Muscle of back (tissue), 3 donors: ENCODE measurements at regions not wholly inside any gene's neighbourhood (a gene's known extent, or its start where the extent isn't known, plus 50 kb on each side); places are given as distances from the start of the nearest gene placed in this dataset.
"Not testable (repeated sequence)": the region's sequence is repeated elsewhere in the genome, so short reads cannot be mapped to it uniquely, and the experiment has no call there.

ENCODE experiments used
- DNase-seq, 3 donors: peaks; one replicate each; pipeline versions ENCODE4 v3.0.0 to v3.0.0-alpha.2; 2013

DNA sequence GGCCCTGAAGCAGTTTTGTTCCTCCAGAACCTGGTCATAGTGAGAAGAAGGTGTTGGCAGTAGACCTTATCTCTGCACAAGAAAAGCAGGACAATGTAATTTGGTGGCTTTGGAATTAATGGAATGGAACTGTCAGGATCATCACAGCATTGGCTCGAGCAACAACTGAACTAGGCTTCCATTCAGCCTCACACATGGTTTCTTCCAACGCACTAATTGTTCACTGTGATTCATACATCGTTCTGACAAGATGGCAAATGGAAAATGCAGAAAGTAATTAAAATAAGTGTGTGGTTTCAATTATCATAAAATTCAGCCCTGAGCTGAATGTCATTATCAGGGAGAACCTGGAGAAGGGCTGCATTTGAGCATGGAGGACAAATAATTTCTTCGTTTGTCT, 80.6 kb downstream of the MFSD1 start:
- no peak for DNase-seq

DNA sequence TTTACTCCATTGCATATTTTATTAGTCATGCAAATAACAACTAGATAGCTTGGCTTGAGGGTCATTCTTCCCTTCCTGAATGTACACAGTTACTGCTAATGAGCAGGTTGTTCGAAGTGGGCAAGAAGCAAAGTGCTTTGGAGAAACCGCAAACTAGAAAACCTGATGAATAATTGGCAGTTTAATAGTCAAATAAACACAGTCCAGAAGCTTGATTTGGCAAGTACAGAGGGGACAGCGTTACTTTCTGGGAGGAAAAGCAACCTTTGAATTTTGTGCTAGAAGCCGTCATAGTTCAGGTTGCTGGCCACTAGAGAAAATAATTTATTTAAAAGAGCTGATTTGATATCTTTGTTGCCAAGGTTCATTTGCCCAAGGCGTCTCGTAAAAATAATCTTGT, 94.9 kb downstream of the MFSD1 start:
- DNase-seq: no peak

DNA sequence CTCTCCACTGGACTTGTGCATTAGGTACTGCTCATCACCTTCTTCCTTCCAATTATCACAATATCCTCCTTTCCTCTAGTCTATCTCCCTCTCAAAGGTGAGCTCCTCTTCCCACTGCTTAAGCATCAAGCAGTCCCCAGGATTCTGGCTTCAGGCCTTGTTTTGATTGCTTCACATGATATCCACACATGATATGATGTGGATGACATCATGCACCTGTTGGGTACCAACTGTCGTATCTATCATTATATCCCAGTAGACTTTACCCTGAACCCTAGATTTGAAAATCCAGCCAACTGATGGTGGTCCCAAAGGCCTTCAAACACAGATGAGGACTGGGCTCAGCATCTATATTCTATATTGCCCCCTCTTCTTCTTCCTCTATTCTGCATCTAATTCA, 104.9 kb downstream of the MFSD1 start:
- no peak for DNase-seq

DNA sequence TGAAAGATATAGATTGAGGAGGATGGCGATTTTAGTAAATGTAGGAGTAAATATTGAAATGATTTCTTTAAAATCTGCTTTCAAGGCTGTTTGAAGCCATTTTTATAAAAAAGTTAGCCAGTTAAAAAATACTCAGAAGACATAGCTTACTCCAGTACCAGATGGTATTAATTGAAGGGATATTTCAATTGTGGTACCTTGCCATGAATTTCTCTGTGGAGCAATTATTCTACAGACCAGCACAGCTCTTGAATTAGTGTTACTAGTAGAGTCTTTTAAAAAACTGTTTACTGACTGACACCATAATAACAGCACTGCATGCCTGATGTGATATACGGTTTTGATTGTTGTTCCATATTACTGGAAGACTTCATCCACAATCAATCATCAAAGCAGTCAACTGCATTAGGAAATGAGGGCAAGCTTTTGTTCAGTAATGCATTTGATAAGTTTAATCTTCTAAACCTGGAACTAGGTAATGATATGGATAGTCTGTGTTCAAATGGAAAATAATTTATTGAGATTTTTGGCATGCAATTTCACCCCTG, 106.4 kb downstream of the MFSD1 start:
- peak in 1 of 3 donors; percentile 22 for DNase-seq

DNA sequence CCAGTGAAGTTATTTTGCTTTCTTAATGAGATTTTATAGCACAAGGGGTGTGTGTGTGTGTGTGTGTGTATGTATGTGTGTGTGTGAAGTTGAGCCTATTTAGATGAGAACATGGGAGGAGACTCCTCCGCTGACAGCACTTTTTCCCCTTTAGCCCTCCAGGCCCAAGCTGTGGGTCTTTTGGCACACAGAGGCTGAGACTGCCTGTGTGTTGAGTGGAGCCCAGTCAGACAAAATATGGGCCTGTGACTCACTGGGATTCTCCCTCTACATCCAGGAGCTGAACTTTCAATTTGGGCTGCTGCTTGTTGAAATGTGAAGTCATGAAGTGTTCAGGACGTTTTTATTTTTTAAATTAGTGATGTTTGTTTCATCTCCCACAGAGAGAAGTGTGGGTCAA, 108.0 kb downstream of the MFSD1 start:
- peak in 2 of 3 donors; percentile 11 to 17 for DNase-seq

DNA sequence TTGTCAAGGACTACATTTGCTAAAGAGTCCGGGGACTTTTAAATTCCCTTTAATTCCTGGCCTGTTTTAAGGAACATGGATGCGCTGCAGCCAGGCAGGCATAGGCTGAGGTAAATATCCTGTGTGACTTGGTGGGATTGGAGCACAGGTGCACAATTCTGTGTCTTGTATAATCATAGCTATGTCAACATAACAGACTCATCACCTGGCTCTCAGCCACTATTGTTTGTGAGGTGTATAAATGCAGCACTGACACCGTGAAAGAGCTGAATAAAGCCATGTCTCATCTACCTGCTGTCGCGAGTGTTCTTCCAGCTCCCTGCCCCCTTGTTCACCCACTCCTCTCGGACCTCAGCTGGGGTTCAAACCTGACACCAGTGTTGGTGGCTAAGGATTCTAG, 109.7 kb downstream of the MFSD1 start:
- no peak for DNase-seq

DNA sequence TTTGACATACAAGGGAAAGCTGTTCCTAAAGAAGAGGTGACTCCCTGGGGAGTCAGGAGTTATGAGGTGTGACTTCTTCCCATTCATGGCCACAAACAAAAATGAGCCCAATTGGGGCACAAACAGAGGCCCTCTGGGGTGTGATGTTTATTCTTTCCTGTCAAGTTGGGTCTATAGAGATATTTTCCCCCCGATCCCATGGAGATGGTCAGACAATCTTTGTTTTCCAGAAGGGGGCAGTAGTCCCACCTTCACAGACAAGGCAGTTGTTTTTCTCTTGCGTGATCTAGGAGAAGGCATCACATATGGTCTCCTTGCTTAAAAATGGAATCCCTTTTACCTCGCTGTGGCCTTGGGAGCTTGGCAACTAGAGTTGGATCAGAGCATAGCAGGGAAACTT, 110.3 kb downstream of the MFSD1 start:
- no peak for DNase-seq

DNA sequence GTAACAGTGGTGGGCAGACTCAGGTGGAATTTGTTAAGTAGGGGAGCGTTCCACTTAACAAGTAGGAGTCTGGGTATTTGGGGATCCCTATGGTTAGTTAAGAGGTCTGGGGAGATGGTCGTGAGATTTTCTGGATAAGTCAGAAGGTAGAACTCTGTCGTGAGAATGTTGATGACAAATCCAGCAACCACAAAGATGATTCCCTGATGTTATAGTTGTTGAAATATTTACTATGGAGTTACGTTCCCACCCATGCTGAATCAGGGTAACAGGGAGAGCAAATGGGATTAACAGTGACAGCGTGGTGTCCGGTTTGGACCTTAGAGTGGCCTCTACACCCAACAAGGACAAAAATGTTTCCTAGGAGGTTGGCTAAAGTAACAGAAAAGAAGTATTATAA, 110.8 kb downstream of the MFSD1 start:
- DNase-seq: no peak

DNA sequence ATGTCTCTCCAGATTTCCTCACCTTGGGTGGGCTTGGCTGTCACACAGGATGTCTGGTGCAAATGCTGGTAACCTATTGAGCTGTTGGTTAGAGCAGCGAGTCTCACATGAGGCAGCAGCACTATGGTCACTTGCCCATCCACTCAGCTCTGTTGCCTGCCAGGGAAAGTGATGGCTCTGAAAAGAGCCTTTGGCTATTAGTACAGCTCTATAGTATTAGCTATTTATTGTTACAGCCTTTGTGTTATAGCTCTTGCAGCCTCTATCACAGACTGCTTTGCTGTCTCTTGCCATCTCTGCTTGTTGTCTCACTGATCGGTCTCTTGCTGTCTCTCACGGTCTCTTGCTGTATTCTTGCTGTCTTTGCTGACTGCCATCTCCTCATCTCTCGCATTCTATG, 114.3 kb downstream of the MFSD1 start:
- DNase-seq: no peak

DNA sequence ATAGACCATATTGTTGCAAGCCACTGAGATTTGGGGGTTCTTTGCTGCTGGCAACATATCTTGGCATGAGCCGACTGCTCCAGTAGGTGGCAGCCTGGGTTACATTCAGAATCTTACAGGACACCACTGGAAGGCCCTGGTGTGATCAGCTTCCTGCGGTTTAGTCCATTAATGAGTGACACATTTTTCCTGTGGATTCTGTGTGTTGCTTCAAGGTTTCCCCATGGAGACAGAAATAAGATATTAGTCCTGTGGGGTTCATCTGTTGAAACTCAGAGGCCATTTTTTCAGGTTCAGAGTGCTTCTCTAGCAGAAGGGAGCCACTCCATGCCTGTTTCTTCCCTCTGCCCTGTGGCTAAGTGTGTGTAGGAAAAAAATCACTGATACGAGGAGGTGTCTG, 116.2 kb downstream of the MFSD1 start:
- DNase-seq: peak in 2 of 3 donors; percentile 9 to 71

DNA sequence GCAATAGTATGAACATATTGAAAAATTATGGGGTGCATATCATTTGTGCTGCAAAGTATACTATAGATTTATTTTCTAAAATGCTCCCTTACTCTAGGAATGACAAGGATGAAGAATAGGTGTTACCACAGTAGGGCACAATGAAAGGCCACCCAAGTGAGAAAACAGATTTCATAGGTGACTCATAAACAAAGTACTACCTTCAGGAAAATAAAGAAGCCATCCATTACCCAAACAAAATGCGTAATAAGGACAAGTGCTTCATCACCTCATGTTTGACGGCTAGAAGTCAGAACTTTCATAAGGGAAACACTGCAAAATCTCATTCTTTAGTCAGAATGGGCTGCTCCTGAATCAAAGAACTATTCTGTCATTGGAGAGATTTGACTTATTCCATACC, 116.6 kb downstream of the MFSD1 start:
- DNase-seq: no peak

DNA sequence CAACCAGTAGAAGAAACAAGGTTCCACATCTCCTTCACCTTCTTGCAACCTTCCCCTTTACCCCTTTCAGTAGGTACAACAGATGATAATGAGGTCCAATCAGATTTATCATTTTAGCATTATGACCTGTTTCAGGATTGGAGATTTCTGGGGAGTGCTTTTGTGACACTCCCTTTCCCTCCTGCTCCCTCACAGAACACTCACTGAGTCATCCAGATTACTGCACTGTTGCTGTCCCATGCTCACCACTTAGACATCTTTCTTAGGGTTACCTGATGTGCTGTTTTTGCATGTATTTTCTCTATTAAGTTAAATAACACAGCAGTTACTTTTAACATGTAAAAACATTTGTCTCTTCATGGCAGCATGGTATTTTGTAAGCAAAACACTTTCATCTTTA, 118.5 kb downstream of the MFSD1 start:
- DNase-seq: no peak

DNA sequence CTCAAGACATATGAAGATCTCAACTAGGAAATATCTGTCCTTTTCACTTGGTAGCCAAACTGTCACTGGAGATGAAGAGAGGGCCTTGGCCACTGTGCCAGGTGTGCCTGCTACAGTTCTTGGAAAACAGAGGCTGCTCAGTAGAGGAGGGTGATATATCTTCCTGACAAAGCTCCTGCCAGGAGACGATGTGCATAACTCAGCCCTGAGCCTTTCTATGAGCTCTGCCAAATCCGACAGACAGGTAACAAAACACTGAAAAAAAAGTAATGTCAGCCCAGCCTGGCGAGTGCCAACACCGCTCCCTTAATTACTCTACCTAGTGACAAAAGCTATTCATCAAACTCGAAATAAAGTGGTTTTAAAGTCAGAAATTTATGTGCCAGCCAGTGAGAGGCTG, 123.2 kb downstream of the MFSD1 start:
- DNase-seq: no peak

DNA sequence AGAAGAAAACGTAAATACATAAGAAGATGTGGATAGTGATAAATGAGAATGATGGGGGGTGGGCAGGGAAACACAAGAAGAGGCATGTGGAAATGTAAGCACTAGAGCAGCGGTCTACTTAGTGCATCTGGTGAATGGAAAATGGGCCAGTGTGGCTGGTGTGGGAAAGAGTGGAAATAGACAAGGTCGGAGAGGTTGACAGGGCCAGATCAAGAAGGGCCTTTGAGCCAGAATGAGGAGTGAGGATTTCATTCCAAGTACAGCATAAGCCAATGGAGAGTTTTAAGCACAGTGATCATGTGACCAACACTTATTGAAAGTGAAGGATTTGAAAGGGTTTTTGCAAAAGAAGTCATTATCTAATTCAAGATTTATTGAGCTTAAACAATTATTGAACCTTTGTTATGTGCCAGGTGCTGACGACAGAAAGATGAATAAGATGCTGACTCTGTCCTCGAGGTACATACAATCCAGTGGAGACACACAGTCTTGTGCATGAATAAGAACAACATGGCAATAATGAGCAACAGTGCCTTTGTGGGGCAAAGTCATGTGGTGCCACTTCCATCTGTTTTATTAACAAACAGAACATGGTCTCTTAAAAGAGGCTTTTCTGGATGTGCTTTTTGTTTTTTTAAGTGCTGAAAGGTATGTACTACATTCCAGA, 124.1 kb downstream of the MFSD1 start:
- no peak for DNase-seq

DNA sequence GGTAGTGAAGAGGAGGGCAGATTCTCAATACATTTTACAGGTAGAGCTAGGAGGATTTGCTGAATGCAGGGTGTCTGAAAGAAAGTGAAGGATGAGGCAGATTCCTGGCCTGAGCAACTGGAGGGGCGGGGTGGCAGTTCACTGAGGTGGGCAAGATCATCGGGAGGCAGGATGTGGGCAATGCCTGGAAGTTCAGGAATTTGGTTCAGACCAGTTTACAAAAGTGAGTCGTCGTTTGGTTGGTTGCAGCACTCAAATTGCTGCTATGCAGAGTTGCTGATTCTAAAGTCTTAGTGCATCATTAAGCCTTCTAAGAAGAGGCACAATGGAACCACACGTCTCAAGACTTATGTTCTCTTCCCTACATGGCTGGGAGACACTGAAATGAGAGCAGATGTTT, 134.0 kb downstream of the MFSD1 start:
- peak in 1 of 3 donors; percentile 1 for DNase-seq

DNA sequence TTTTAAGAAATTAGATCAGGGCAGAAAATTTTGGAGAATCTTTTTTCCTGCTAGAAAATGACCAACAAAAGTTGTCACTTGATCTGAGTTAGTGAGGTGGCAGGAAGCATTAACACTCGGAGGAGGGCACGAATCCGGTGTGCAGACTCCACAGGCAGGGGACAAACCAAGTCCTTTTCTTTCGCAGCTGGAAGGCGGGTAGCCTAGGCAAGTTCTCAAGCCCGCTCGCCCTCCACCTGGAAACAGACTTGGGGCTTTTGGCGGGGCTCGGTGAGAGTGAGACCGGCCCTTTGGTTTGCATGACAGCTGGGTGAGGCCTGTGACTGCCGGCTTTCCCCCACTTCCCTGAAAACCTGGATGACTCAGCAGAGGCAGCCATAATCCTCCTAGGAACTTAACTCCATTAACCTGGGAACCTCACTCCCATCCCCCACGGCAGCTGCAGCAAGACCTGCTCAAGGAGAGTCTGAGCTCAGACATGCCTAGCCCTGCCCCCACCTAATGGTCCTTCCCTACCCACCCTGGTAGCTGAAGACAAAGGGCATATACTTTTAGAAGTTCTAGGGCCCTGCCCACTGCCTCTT, 134.8 kb downstream of the MFSD1 start:
- DNase-seq: no peak

DNA sequence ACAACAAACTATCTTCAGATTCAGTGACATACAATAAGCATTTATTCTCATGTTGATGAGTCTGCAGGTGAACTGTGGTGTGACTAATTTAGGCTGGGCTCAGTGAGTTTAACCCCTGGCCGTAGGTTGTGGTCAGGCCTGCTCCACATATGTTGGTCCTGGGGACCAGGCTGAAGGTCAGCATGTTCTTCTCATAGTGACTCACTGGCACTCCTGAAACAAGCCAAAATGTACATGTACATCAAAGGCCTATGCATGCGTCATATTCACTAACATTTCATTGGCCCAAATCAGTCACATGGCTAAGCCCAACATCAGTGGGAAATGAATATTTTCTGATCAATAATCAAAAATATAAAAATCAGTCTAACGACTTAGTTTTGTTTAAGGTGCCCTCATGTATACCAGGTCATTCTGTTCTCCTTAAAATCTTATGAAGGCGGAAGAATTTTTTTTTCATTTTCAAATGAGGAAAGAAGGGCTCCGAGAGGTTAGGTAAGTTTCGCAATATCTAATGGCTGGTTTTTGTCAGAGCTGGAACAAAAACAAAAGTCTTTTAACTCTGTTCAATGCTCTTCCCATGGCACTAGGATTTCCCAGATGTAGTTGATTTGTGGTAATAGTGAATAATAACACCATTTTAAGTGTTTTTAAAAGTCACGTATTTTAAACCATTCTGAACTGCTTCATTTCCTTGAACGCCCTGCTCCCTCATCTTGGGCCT, 148.5 kb downstream of the MFSD1 start:
- no peak for DNase-seq

DNA sequence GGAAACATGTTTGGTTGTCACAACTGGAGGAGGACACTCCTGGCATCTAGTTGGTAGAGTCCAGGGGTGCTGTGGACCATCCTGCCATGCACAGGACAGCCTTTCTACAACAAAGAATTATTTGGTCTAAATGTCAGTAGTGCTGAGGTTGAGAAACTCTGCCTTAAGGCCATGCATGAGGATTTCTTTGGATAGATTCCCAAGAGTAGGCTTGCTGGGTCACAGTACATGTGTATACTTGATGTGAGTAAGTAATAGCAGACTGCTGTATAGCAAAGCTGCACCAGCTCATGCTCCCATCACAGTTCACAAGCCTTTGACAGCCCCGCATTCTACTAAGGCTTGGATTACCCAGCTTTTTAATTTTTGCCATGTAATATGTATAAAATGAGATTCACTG, 151.3 kb downstream of the MFSD1 start:
- no peak for DNase-seq

DNA sequence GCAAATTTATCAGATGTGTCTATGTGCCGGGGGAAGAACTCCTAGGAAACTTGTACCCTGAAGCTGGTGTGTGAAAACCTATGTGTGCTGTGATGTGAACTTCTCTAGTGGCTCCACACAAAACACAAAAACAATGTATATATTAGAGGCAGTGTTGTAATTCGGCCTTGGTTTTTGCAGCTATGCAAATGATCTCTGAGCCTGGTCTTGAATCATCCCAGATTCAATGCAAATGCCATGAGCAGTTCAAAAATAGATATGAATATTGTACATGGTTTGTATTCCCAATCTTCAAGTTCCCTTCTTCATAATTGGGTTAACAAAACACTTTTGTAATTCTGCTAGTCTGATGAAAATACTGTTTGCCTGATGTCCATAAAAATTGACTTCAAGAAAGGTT, 152.6 kb downstream of the MFSD1 start:
- DNase-seq: no peak

DNA sequence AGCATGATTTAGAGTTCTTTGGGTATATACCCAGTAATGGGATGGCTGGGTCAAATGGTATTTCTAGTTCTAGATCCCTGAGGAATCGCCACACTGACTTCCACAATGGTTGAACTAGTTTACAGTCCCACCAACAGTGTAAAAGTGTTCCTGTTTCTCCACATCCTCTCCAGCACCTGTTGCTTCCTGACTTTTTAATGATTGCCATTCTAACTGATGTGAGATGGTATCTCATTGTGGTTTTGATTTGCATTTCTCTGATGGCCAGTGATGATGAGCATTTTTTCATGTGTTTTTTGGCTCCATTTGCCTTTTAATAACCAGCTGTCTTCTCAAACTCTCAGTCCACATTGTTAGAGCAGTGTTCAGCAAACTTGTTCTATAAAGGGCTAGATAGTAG, 155.9 kb downstream of the MFSD1 start:
- not testable (repeated sequence) for DNase-seq

DNA sequence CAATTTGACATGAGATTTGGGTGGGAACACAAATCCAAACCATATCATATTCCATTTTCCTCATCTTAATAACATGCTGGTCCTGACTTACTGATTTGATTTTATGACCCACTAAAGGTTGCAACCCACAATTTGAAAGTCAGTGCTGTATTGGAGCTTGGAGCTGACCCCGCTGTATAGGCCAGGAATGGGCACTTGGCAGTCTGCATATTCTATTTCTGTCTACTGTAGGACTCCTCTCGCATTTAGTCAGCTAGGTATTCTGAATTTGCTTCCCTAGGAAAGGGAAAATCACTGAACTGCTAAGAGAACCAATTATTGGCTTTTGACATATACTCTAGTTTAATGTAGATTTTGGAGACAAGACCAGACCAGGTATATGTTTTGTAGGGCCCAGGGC, 157.0 kb downstream of the MFSD1 start:
- no peak for DNase-seq

DNA sequence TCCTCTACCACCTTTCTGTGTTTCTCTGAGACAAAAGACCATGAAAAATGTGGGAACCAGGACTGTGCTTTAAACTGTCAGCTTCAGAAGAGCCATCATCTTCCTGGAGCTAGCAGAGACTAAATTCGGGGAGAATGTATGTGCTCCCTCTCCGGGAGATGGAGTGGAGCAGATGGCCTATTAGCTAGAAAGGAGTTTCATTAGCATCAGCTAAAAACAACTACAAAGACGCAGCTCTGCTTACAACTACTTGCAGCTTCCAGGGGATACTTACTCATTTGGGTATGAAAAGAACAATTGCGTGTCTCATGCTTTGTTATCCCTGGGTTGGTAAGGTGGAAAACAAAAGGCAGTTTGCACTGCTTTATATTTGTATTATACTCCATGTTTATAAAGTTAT, 159.6 kb downstream of the MFSD1 start:
- no peak for DNase-seq

DNA sequence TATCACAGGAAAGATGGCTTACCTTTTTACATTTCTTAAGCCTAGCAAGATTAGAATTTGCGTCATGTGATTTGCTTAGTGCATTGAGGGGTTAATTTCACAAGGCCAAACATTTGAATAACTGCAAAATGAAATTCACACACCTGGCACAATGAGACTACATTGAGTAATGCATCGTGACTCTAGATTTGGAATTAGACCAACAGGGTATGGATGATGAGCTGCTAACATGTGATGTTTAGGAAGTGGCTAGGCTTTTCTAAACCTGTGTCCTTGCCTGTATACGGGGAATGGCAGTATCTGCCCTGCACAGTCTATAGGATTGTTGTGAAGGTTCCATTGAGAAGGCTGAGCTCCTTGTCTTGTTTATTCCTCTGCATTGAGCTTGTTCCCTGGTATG, 160.1 kb downstream of the MFSD1 start:
- no peak for DNase-seq
